GM23338 (cell line): ENCODE measurements at regions not wholly inside any gene's neighbourhood (a gene's known extent, or its start where the extent isn't known, plus 50 kb on each side); places are given as distances from the start of the nearest gene placed in this dataset.

Experiments used
- ATAC-seq: fragments of 200-7000 bp; cut with Tn5 transposase; 3 replicates; pipeline ENCODE4 v1.9.1; 2020
- DNase-seq: peaks from one replicate; pipeline ENCODE4 v3.0.0-alpha.2; 2015; ENCODE audit warnings: low spot score
- H2AFZ ChIP-seq: fragments of 200-600 bp; sonication (generic); 2 replicates; pipeline ENCODE4 v1.8.0; 2016; ENCODE audit warnings: antibody characterized with exemption, mild to moderate bottlenecking, moderate library complexity
- H3F3A ChIP-seq: fragments of 200-600 bp; sonication (generic); replicated peaks from 2 replicates; pipeline ENCODE4 v1.8.0; 2017; ENCODE audit warnings: antibody characterized with exemption, mixed run types, low read depth
- H3K27ac ChIP-seq: fragments of 200-600 bp; sonication (generic); 2 replicates; pipeline ENCODE4 v1.6.1; 2016; ENCODE audit warnings: low read depth
- H3K27me3 ChIP-seq: fragments of 200-600 bp; sonication (generic); 2 replicates; pipeline ENCODE4 v1.8.0; 2016; ENCODE audit warnings: mild to moderate bottlenecking, mixed run types, moderate library complexity; ENCODE audit not compliant: insufficient read depth
- H3K36me3 ChIP-seq: fragments of 200-600 bp; sonication (generic); 2 replicates; pipeline ENCODE4 v1.8.0; 2016; ENCODE audit warnings: mild to moderate bottlenecking; ENCODE audit not compliant: insufficient read depth
- H3K4me1 ChIP-seq: fragments of 200-600 bp; sonication (generic); 2 replicates; pipeline ENCODE4 v1.8.0; 2016; ENCODE audit warnings: mild to moderate bottlenecking, moderate library complexity; ENCODE audit not compliant: insufficient read depth
- H3K4me2 ChIP-seq: fragments of 200-600 bp; sonication (generic); 2 replicates; pipeline ENCODE4 v1.7.1; 2017; ENCODE audit warnings: mixed run types
- H3K4me3 ChIP-seq: fragments of 200-600 bp; sonication (generic); 2 replicates; pipeline ENCODE4 v1.6.1; 2016; ENCODE audit warnings: mixed run types
- H3K79me2 ChIP-seq: fragments of 200-600 bp; sonication (generic); replicated peaks from 2 replicates; pipeline ENCODE4 v1.8.0; 2017; ENCODE audit warnings: mild to moderate bottlenecking; ENCODE audit not compliant: insufficient read depth
- H3K9me2 ChIP-seq: fragments of 200-600 bp; sonication (generic); 2 replicates; pipeline ENCODE4 v1.8.0; 2017; ENCODE audit not compliant: insufficient read depth
- H4K20me1 ChIP-seq: fragments of 200-600 bp; sonication (generic); replicated peaks from 2 replicates; pipeline ENCODE4 v1.8.0; 2017; ENCODE audit warnings: mild to moderate bottlenecking; ENCODE audit not compliant: insufficient read depth
- H3K27ac Mint-ChIP-seq: 2 replicates; pipeline ENCODE4 v1.8.0; 2020; ENCODE audit warnings: inconsistent platforms, mild to moderate bottlenecking, moderate library complexity, mixed read lengths
- H3K27me3 Mint-ChIP-seq: 3 replicates; pipeline ENCODE4 v1.8.0; 2022; ENCODE audit warnings: low read depth, mild to moderate bottlenecking, moderate library complexity, mixed read lengths, inconsistent platforms; ENCODE audit not compliant: insufficient read depth, poor library complexity
- H3K36me3 Mint-ChIP-seq: 3 replicates; pipeline ENCODE4 v1.8.0; 2021; ENCODE audit warnings: low read depth, mild to moderate bottlenecking, inconsistent platforms, moderate library complexity, mixed read lengths
- H3K4me1 Mint-ChIP-seq: 3 replicates; pipeline ENCODE4 v1.8.0; 2020; ENCODE audit warnings: mild to moderate bottlenecking, inconsistent platforms, mixed read lengths
- H3K4me3 Mint-ChIP-seq: 3 replicates; pipeline ENCODE4 v1.8.0; 2021; ENCODE audit warnings: moderate library complexity, mild to moderate bottlenecking, inconsistent platforms, mixed read lengths
- H3K9me3 Mint-ChIP-seq: 3 replicates; pipeline ENCODE4 v1.8.0; 2020; ENCODE audit warnings: moderate library complexity, mild to moderate bottlenecking, inconsistent platforms, mixed read lengths
- CREB1 ChIP-seq: fragments of 250-450 bp; sonication (Bioruptor Pico); IDR thresholded peaks from 2 replicates; pipeline ENCODE4 v1.5.0; 2020; ENCODE audit warnings: low read depth, mild to moderate bottlenecking, moderate library complexity
- EZH2 ChIP-seq: fragments of 200-600 bp; sonication (generic); IDR thresholded peaks from one replicate; pipeline ENCODE4 v1.8.0; 2017; ENCODE audit warnings: antibody characterized with exemption, mild to moderate bottlenecking, low read depth; ENCODE audit not compliant: unreplicated experiment
- NANOG ChIP-seq: IDR thresholded peaks from 2 replicates; pipeline ENCODE4 v1.6.1; 2016; ENCODE audit warnings: antibody characterized with exemption, borderline replicate concordance
- POLR2AphosphoS5 ChIP-seq: IDR thresholded peaks from 2 replicates; pipeline ENCODE4 v1.6.1; 2016; ENCODE audit warnings: antibody characterized with exemption, low read depth
- STAT1 ChIP-seq: IDR thresholded peaks from one replicate; pipeline ENCODE4 v1.6.1; 2016; ENCODE audit warnings: antibody characterized with exemption; ENCODE audit not compliant: unreplicated experiment
- ZNF462 ChIP-seq: fragments of 250-450 bp; sonication (Bioruptor Pico); IDR thresholded peaks from 2 replicates; pipeline ENCODE4 v1.5.0; 2020; ENCODE audit warnings: mild to moderate bottlenecking, moderate library complexity
- TF ChIP-seq, protein P1 (sequence below): IDR thresholded peaks from 2 replicates; pipeline ENCODE4 v1.6.1; 2016; ENCODE audit warnings: antibody characterized with exemption

GRCh38 chr1:218502383-218502782, 157.2 kb downstream of the TGFB2 start (continued):
- TF ChIP-seq ZNF462 (no peak), EZH2 (no peak), POLR2AphosphoS5 (no peak), STAT1 (no peak)

- H3F3A ChIP-seq, result no peaks in the 10 kb centered on the region
- H4K20me1 ChIP-seq, result no peaks in the 10 kb centered on the region
- peaks cover 11% of the 10 kb centered on the region for H3K27me3 Mint-ChIP-seq
- no peaks in the 10 kb centered on the region for H3K79me2 ChIP-seq
- H3K27ac ChIP-seq, result no peak overlapping the region
- ATAC-seq, result no peak
- H3K36me3 Mint-ChIP-seq, result peaks cover 27% of the 10 kb centered on the region
- peaks cover 32% of the 10 kb centered on the region for H3K9me3 Mint-ChIP-seq
- H2AFZ ChIP-seq, result no peak overlapping the region
- no peaks in the 10 kb centered on the region for H3K4me1 ChIP-seq
- H3K4me1 Mint-ChIP-seq, result no peaks in the 10 kb centered on the region
- H3K36me3 ChIP-seq, result peaks cover 10% of the 10 kb centered on the region; the same call in 1 of the 2 replicates
- no peak overlapping the region for H3K4me3 ChIP-seq
- no peak overlapping the region for H3K4me2 ChIP-seq
- no peak overlapping the region for H3K4me3 Mint-ChIP-seq
- TF ChIP-seq, protein P1, sequence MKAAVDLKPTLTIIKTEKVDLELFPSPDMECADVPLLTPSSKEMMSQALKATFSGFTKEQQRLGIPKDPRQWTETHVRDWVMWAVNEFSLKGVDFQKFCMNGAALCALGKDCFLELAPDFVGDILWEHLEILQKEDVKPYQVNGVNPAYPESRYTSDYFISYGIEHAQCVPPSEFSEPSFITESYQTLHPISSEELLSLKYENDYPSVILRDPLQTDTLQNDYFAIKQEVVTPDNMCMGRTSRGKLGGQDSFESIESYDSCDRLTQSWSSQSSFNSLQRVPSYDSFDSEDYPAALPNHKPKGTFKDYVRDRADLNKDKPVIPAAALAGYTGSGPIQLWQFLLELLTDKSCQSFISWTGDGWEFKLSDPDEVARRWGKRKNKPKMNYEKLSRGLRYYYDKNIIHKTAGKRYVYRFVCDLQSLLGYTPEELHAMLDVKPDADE, result no peak
- no peak for TF ChIP-seq NANOG
- TF ChIP-seq CREB1 (CRISPR knock-in tag), result no peak
- 0 out of 2 replicates have a peak, but pooled peaks cover 7% of the 10 kb centered on the region for H3K9me2 ChIP-seq
- DNase-seq, result no peak
- no peak overlapping the region for H3K27ac Mint-ChIP-seq
- no peaks in the 10 kb centered on the region for H3K27me3 ChIP-seq
Observed at GRCh38 chr1:218503102-218503501, 158.0 kb downstream of the TGFB2 start.
